Activated CD8-positive, alpha-beta memory T cell treated with anti-CD3 and anti-CD28 coated beads, Interleukin-2, amount 10 ng/mL, durations not matched to agents 7 days and 5 days (primary cell): ENCODE measurements at regions not wholly inside any gene's neighbourhood (a gene's known extent, or its start where the extent isn't known, plus 50 kb on each side); places are given as distances from the start of the nearest gene placed in this dataset.
"Not testable (repeated sequence)": the region's sequence is repeated elsewhere in the genome, so short reads cannot be mapped to it uniquely, and the experiment has no call there.

Experiments
- ATAC-seq: fragments of 150-1000 bp; cut with Tn5 transposase; one replicate; pipeline ENCODE4 v1.10.0; 2021; ENCODE audit warnings: moderate library complexity
- CTCF ChIA-PET: fragments of 350-600 bp; sonication (Branson Sonifier 250); formaldehyde crosslinking; loops from one replicate; lab custom pipeline; 2021; ENCODE audit warnings: antibody characterized with exemption; lab: Charles Lee
- DNase-seq: peaks from one replicate; pipeline ENCODE4 v3.0.0-alpha.2; 2020
- H3K27ac Mint-ChIP-seq: one replicate; pipeline ENCODE4 v1.8.0; 2021; ENCODE audit warnings: mild to moderate bottlenecking, mixed read lengths
- H3K27me3 Mint-ChIP-seq: one replicate; pipeline ENCODE4 v1.8.0; 2021; ENCODE audit warnings: mixed read lengths
- H3K36me3 Mint-ChIP-seq: one replicate; pipeline ENCODE4 v1.8.0; 2021; ENCODE audit warnings: mild to moderate bottlenecking, mixed read lengths
- H3K4me1 Mint-ChIP-seq: one replicate; pipeline ENCODE4 v1.8.0; 2021; ENCODE audit warnings: mixed read lengths
- H3K4me3 Mint-ChIP-seq: one replicate; pipeline ENCODE4 v1.8.0; 2021; ENCODE audit warnings: mild to moderate bottlenecking, moderate library complexity, mixed read lengths
- H3K9me3 Mint-ChIP-seq: one replicate; pipeline ENCODE4 v1.8.0; 2022; ENCODE audit warnings: low read depth, mixed read lengths

DNA sequence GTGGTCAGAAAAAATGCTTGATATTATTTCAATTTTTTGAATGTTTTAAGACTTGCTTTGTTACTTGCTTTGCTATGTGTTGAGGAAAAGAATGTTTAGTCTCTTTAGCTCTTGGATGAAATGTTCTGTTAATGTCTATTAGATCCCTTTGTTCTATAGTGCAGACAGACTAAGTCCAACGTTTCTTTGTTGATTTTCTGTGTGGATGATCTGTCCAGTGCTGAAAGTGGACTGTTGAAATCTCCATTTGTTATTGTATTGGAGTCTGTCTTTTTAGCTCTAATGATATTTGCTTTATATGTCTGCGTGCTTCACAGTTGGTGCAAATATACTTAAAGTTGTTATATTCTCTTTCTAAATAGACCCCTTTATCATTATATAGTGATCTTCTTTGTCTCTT, 220.6 kb downstream of the GUCY2F start:
- Mint-ChIP-seq H3K27me3 (no peaks in the 10 kb centered on the region), H3K9me3 (no peaks in the 10 kb centered on the region), H3K27ac (no peak overlapping the region), H3K36me3 (no peaks in the 10 kb centered on the region), H3K4me3 (no peak overlapping the region), H3K4me1 (no peaks in the 10 kb centered on the region)
- ATAC-seq (no peak), DNase-seq (no peak)
- CTCF ChIA-PET: no interaction called here

DNA sequence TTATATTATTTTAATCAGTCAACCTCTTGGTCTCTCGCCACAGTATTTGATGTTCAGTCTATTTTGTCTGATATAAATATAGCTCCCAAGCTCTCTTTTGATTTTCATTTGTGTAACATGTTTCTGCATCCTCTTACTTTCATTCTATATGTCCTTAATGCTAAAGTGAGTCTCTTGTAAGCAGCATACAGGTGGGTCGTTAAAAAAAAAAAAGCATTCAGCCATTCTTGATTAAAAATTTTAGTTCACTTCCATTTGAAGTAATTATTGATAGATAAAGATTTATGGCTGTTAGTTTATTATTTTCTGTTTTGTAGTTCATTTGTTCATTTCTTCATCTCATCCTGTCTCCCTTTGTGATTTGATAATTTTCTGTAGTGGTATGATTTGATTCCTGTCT, 229.1 kb downstream of the GUCY2F start:
- Mint-ChIP-seq H3K27ac (no peak overlapping the region), H3K36me3 (no peaks in the 10 kb centered on the region), H3K9me3 (peaks cover 8% of the 10 kb centered on the region), H3K4me1 (no peaks in the 10 kb centered on the region), H3K27me3 (no peaks in the 10 kb centered on the region), H3K4me3 (no peak overlapping the region)
- no peak for DNase-seq
- ATAC-seq: no peak
- CTCF ChIA-PET: no interaction called here

DNA sequence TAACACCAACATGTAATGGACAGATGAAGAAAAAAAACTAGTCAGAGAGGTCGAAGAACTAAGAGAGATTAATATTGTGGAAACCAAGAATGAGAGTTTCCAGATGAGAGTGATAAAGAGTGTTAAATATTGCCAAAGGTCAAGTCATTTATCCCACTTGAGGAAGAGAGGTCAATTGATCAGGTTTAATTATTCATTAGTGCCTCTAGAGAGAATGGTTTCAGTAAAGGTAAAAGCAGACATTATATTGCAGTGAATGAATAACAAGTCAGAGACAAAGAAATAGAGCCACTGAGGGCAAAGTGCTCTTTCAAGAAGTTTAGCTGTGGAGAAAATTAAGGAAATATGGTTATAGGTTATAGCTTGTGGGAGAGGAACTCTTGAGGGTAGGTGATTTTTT, 263.1 kb downstream of the GUCY2F start:
- H3K9me3 Mint-ChIP-seq: no peaks in the 10 kb centered on the region
- no peaks in the 10 kb centered on the region for H3K27me3 Mint-ChIP-seq
- no peaks in the 10 kb centered on the region for H3K36me3 Mint-ChIP-seq
- no peak for ATAC-seq
- no peak for DNase-seq
- CTCF ChIA-PET: no interaction called here
- no peaks in the 10 kb centered on the region for H3K4me1 Mint-ChIP-seq
- H3K27ac Mint-ChIP-seq: no peak overlapping the region
- no peak overlapping the region for H3K4me3 Mint-ChIP-seq

DNA sequence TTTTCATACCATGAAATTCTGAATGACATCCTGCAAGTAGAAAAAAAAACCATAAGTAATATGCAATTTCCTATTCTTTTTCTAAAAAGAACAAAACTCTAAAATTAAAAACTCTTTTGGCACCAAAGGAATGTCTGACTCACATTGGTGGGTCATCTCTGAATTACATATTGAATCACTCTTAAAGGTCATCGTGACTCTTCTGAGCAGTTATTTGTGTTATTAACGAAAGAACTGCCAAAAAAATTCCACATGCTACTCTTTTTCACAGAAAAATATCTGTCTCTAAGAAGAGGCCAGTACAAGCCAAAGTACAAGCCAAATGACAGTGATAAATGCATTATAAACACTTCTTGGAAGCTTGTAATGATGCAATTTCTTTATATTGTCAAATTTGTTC, 282.2 kb downstream of the GUCY2F start:
- ATAC-seq (no peak), DNase-seq (no peak)
- H3K4me1 Mint-ChIP-seq: no peaks in the 10 kb centered on the region
- no peak overlapping the region for H3K4me3 Mint-ChIP-seq
- H3K27ac Mint-ChIP-seq: no peak overlapping the region
- CTCF ChIA-PET: no interaction called here
- no peaks in the 10 kb centered on the region for H3K9me3 Mint-ChIP-seq
- H3K27me3 Mint-ChIP-seq: no peaks in the 10 kb centered on the region
- no peaks in the 10 kb centered on the region for H3K36me3 Mint-ChIP-seq

DNA sequence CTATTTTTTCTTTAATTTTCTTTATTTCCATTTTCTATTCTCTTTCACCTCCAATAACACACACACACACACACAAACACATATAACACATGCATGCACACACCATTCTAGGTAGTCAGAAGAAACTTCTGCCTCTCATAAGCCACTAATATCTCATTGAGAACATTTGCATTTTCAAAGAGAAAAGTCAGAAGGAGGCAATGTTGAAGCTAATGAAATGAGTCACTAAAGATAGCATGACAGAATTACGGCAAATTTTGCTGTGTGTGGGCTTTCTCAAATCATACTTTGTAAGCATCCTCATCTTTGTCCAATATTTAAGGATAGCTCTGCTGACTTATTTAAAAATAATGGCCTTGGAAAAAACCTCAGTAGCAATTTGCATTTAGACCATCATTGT, 291.3 kb downstream of the GUCY2F start:
- no peak for ATAC-seq
- no peaks in the 10 kb centered on the region for H3K27me3 Mint-ChIP-seq
- no peaks in the 10 kb centered on the region for H3K36me3 Mint-ChIP-seq
- no peak overlapping the region for H3K27ac Mint-ChIP-seq
- CTCF ChIA-PET: no interaction called here
- no peaks in the 10 kb centered on the region for H3K4me1 Mint-ChIP-seq
- H3K9me3 Mint-ChIP-seq: no peaks in the 10 kb centered on the region
- no peak overlapping the region for H3K4me3 Mint-ChIP-seq
- DNase-seq: no peak

DNA sequence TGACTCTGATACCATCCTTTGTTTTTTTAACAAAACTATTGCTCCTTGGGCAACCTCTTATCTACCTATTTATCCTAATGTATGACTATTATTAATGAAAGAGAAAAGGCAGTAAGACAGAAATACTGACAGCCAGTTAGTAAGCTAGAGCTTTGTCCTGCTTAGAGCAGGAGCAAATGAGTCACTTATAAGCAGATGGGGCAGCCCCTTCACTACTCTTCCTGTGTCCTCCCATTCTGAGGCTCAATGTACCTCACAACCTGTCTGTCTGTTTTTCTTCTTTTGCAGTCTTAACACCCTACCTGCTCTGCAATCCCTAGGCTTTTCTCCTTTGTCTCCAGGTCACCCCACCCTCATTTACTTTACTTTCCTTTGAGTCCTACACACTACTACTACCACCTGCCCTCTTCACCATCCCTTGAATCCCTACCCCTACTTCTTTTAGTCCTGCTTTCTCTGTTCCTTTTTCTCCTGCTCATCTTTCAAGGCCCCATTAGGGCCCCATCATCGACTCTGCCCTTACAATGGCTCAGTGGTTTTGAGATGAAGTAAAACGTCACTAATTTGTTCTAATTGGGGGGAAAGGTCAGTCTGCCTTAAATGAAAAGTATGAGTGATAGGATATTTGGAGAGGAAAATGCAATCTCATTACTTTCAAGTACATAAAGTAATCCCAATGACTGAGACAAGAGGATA, 294.3 kb downstream of the GUCY2F start:
- no peaks in the 10 kb centered on the region for H3K36me3 Mint-ChIP-seq
- H3K27me3 Mint-ChIP-seq: no peaks in the 10 kb centered on the region
- H3K4me3 Mint-ChIP-seq: no peak overlapping the region
- H3K4me1 Mint-ChIP-seq: no peaks in the 10 kb centered on the region
- ATAC-seq (no peak), DNase-seq (no peak)
- H3K27ac Mint-ChIP-seq: no peak overlapping the region
- H3K9me3 Mint-ChIP-seq: no peaks in the 10 kb centered on the region
- CTCF ChIA-PET: no interaction called here

DNA sequence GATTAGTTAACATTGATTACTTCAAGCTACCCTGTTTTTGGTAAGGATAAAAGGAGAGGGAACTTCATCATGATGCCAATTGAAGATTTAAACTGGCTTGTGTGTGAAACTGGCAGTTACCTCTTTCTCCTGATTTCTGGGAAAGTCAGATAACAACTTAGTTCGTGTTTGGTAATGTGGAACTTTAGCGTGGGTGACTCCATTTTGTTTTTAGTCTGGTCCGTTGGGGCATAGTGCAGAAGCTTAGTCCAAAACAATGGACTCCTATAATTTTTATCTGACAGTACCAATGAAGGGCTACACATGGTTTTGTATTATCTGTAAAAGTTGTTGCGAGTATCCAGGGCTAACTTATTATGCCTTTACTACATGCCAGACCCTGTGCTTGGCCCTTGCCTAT, 294.9 kb downstream of the GUCY2F start:
- Mint-ChIP-seq H3K4me3 (no peak overlapping the region), H3K4me1 (no peaks in the 10 kb centered on the region), H3K9me3 (no peaks in the 10 kb centered on the region), H3K36me3 (no peaks in the 10 kb centered on the region), H3K27ac (no peak overlapping the region), H3K27me3 (no peaks in the 10 kb centered on the region)
- CTCF ChIA-PET: no interaction called here
- DNase-seq (no peak), ATAC-seq (no peak)

DNA sequence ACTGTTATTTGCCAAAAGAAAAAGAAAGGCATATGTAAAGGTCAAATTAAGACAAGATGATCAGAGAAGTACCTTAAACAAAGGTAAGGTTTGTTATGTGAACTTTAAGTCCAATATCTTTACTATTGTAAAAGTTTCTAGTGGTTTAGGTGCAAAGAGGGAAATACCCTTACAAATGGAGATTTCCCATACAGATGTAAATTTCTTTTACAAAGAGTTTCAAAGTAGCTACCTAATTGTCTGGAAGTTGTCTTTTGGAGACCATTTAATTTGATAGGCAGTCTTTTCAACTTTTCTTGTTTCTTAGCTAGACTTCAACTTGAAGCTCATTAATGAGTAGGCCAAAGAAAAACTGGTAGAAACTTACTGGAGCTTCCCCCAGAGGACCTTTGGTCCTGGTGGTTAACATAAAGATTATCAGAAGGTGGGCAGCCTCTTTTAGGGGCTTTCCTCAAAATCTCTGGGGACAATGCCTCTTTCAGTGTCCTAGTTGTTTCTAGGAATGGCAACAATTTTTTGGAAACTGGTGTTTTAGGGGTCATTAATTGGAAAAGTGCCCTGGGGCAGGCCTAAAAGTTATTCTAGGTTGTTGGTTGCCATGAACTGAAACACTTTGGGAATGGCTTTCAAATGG, 297.3 kb downstream of the GUCY2F start:
- CTCF ChIA-PET: no interaction called here
- ATAC-seq: no peak

DNA sequence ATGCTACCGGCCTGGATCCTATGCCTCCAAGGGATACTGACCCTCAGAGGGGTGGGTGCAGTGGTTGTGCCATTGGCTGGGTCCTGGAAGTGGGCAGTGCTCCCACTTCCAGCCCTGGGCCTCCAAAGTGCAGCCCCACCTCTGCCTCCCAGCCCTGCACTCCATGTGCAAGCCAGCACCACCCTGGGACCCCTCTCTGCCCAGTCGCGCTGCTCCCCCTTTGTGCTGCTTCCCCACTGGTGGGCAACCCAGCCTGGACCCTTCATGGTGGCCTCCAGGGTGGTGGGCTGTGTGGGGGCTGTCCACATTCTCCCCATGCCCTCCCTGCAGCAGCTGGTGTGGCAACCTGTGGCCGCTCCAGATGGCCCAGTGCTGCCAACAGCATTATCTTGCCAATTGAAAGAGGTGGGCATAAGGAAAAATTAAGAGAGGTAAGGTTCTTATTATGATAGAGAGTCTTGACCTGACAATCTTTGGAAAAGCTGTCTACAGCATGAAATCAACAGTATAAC, 309.7 kb downstream of the GUCY2F start:
- no peaks in the 10 kb centered on the region for H3K36me3 Mint-ChIP-seq
- no peak for ATAC-seq

More for the DNA sequence above, 297.3 kb downstream of the GUCY2F start:
- no peaks in the 10 kb centered on the region for H3K9me3 Mint-ChIP-seq
- H3K4me1 Mint-ChIP-seq: no peaks in the 10 kb centered on the region
- H3K27me3 Mint-ChIP-seq: no peaks in the 10 kb centered on the region
- H3K36me3 Mint-ChIP-seq: no peaks in the 10 kb centered on the region
- no peak overlapping the region for H3K27ac Mint-ChIP-seq
- DNase-seq: no peak
- no peak overlapping the region for H3K4me3 Mint-ChIP-seq

DNA sequence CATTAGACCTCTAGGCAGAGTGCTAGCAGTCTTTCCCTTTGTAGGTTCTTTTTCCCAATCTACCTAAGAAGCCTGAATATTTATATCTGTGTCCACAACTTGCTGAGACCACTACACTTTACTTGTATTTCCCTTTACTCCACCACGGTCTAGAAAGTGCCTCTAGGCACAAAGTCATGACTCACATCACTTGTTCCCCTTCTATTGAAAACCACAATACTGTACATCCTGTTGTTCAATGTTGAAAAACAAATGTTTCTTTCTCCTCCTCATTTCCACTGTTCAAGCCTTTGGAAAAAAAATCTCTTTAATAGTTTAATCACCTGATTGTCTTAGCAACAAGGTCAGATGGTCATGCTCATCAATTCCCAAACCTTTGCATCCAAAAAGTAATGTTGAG, 326.7 kb downstream of the GUCY2F start:
- Mint-ChIP-seq H3K36me3 (no peaks in the 10 kb centered on the region), H3K27ac (no peak overlapping the region), H3K27me3 (no peaks in the 10 kb centered on the region), H3K4me1 (no peaks in the 10 kb centered on the region), H3K4me3 (no peak overlapping the region), H3K9me3 (peaks cover 2% of the 10 kb centered on the region)
- CTCF ChIA-PET: no interaction called here
- ATAC-seq (no peak), DNase-seq (no peak)

More for the DNA sequence above, 309.7 kb downstream of the GUCY2F start:
- Mint-ChIP-seq H3K9me3 (peaks cover 4% of the 10 kb centered on the region), H3K27ac (no peak overlapping the region), H3K4me1 (no peaks in the 10 kb centered on the region), H3K4me3 (no peak overlapping the region), H3K27me3 (no peaks in the 10 kb centered on the region)
- DNase-seq: no peak
- CTCF ChIA-PET: no interaction called here

DNA sequence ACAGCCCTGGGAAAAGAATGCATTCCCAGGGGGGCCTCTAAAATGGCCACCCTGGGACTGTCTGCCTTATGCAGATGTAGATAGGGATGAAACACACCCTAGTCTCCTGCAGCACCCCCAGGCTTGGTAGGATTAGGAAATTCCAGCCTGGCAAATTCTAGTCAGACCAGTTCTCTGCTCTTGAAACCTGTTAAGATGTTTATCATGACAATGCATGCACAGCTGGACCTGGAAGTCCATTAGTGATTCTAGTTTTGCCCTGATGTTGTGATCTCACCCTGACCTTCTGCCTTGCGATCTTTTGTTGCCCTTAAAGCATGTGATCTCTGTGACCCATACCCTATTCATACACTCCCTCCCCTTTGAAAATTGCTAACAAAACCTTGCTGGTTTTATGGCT, 337.7 kb downstream of the GUCY2F start:
- H3K27ac Mint-ChIP-seq, DNase-seq, H3K36me3 Mint-ChIP-seq, H3K9me3 Mint-ChIP-seq, H3K4me1 Mint-ChIP-seq, H3K4me3 Mint-ChIP-seq, H3K27me3 Mint-ChIP-seq, CTCF ChIA-PET, ATAC-seq: not testable (repeated sequence)

DNA sequence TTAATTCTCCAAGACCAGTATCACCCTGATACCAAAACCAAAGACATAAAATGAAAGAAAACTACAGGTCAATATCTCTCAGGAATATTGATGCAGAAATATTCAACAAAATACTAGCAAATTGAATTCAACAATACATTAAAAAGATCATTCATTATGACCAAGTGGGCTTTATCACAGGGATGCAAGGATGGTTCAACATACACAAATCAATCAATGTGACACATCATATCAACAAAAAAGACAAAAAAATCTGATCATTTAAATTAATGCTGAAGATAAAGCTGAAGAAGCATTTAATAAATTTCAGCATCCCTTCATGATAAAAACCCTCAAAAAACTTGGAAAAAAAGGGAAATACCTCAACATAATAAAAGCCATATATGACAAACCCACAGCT, 341.4 kb downstream of the GUCY2F start:
- DNase-seq (no peak), ATAC-seq (no peak)
- CTCF ChIA-PET: no interaction called here
- Mint-ChIP-seq H3K4me1 (no peaks in the 10 kb centered on the region), H3K9me3 (no peaks in the 10 kb centered on the region), H3K27ac (no peak overlapping the region), H3K4me3 (no peak overlapping the region), H3K27me3 (no peaks in the 10 kb centered on the region), H3K36me3 (no peaks in the 10 kb centered on the region)

DNA sequence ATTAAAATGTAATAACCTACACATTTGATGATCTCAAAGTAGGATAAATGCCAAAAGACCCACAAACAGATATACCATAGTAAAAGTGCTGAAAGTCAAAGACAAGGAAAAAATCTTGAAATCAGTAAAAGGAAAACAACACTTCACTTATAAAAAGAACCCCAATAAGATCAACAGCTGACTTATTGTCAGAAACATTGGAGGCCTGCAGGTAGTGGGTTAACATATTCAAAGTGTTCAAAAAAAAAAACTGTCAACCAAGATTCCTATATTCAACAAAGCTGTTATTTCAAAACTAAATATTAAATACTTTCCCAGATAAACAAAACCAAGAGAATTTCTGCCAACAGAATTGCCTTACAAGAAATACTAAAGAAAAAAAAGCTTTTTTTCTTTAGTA, 347.1 kb downstream of the GUCY2F start:
- H3K36me3 Mint-ChIP-seq: peaks cover 1% of the 10 kb centered on the region

DNA sequence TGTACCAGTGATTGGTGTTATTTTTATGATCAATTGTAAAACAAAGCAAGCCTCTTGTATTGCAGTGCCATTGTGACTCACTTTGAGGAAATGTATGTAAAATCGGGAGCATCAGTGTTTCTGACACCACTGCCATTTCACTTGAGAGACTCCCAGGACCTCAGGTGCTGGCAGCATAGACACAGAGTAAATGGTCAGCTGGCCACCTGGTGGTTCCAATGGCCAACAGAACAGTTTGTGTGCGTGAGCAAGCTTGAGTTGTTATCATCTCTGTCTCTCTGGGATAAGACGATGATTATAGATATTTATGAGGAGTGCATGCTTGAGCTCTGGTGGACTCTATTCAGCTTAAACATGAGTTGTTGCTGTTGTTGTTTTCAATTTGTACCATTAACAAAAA, 356.6 kb downstream of the GUCY2F start:
- Mint-ChIP-seq H3K4me1 (no peaks in the 10 kb centered on the region), H3K9me3 (no peaks in the 10 kb centered on the region), H3K27ac (no peak overlapping the region), H3K4me3 (no peak overlapping the region), H3K27me3 (no peaks in the 10 kb centered on the region), H3K36me3 (no peaks in the 10 kb centered on the region)
- CTCF ChIA-PET: no interaction called here
- DNase-seq (no peak), ATAC-seq (no peak)

More for the DNA sequence above, 347.1 kb downstream of the GUCY2F start:
- H3K27me3 Mint-ChIP-seq: no peaks in the 10 kb centered on the region
- DNase-seq (no peak), ATAC-seq (no peak)
- no peaks in the 10 kb centered on the region for H3K4me1 Mint-ChIP-seq
- H3K9me3 Mint-ChIP-seq: peaks cover 3% of the 10 kb centered on the region
- CTCF ChIA-PET: no interaction called here
- no peak overlapping the region for H3K4me3 Mint-ChIP-seq
- H3K27ac Mint-ChIP-seq: no peak overlapping the region
